Testis (tissue), 2 donors: ENCODE measurements at regions not wholly inside any gene's neighbourhood (a gene's known extent, or its start where the extent isn't known, plus 50 kb on each side); places are given as distances from the start of the nearest gene placed in this dataset.

Experiments
- POLR2A ChIP-seq: fragments of 450-650 bp; IDR thresholded peaks from one replicate; pipeline ENCODE4 v1.6.1; 2017; ENCODE audit warnings: antibody characterized with exemption, mild to moderate bottlenecking, moderate library complexity
- TF ChIP-seq, protein P1 (sequence below), 3 experiments: fragments of 450-650 bp in 2 of 3; fragments of 200-600 bp in 1 of 3; sonication (generic) in 1 of 3; IDR thresholded peaks; one replicate each; pipeline ENCODE4 v1.5.1; 2016 to 2019; ENCODE audit warnings: antibody characterized with exemption in 3 of 3, mild to moderate bottlenecking in 2 of 3, moderate library complexity in 1 of 3

DNA sequence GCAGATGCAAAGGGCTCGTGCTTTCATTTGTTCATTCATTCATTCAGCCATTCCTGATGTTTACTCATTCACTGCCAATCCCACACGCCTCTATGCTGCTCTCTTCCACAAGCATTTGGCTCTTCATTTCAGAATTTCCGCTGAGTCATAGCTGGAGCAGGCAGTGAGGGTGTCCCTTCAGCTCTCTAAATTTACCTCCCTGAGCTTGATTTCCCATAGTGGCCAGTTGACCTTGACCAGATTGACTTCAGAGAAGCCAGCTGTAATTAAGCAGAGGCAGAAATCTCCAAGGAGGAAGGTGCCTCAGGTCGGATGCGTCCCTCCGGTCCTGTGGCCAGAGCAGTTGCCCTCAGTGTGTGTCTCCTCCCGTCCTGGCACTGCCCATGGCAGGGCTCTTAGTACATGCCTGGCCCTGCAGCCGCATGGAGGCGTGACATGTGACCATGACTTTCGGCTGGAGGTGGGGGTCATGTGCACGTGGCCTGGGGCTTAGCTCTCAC lies 267.2 kb upstream of the ECI2 start:
- TF ChIP-seq, protein P1, sequence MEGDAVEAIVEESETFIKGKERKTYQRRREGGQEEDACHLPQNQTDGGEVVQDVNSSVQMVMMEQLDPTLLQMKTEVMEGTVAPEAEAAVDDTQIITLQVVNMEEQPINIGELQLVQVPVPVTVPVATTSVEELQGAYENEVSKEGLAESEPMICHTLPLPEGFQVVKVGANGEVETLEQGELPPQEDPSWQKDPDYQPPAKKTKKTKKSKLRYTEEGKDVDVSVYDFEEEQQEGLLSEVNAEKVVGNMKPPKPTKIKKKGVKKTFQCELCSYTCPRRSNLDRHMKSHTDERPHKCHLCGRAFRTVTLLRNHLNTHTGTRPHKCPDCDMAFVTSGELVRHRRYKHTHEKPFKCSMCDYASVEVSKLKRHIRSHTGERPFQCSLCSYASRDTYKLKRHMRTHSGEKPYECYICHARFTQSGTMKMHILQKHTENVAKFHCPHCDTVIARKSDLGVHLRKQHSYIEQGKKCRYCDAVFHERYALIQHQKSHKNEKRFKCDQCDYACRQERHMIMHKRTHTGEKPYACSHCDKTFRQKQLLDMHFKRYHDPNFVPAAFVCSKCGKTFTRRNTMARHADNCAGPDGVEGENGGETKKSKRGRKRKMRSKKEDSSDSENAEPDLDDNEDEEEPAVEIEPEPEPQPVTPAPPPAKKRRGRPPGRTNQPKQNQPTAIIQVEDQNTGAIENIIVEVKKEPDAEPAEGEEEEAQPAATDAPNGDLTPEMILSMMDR (IDR thresholded peaks at IDR 0.05): no peak
- TF ChIP-seq POLR2A: no peak
